AML-193 (cell line): ENCODE measurements at regions not wholly inside any gene's neighbourhood (a gene's known extent, or its start where the extent isn't known, plus 50 kb on each side); places are given as distances from the start of the nearest gene placed in this dataset.
"Not testable (repeated sequence)": the region's sequence is repeated elsewhere in the genome, so short reads cannot be mapped to it uniquely, and the experiment has no call there.

ENCODE experiments used
- DNase-seq, 2 experiments: peaks; one replicate each; lab custom pipeline; 2025; lab: John Stamatoyannopoulos, UW

DNA sequence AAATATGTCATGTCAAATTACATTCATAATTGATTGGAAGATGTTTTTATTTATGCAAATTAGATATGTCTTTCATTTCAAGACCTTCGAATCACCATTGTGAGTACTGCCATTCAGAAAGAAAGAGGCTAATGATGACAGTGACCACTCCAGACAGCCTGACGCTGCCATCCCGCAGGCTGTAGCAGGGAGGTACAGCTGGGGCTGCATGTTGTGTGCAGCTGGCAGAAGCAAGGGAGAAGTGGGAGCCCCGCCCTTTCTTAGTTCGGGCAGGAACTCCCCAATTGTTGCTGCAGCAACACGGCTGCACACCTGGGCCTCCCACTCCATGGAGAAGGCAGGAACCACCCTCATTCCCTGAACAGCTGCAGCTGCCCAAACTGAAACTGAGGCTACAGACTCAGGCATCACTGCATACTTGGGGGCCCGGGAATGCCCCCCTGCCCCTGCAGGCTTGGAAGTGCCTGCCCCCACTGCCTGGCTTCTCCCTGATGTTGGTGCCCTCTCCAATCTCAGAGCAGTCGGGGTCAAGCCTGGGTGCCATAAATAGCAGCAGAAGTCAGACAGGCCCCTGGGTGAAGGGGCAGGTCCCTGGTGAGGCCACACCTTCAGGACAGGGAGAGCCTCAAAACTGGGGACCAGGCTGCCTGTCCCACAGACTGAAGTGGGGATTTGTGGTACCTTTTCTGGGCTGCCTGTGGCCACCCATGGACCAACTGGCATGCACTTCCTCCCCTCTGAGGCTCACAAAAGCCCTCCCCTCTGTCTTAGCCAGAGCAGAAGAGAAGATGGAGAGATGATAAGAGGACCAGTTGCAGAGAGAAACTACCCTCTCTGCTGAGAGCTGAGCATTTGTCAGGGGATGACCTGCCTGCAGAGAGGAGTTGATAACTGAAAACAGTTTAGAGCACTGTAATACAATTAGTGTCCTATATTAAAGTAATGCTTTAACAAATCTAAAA lies 964.6 kb downstream of the SI start:
- no peak for DNase-seq

DNA sequence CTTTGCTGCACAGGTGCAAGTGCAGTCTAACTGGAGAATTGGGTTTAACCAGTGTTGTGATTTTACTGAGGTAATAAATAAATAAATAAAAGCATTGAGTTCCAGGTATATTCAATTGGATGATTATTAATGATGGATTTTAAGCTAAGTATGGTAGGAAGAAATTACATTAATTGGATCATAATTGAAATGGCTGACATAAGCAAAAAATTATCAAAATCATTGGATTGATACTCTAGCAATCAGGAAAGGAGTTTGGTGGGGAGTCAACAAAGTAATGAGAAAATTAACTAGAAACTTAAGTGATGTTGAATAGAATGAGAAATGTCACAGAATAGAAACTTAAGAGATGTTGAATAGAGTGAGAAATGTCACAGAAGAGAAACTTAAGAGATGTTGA lies 981.9 kb downstream of the SI start:
- DNase-seq: no peak

DNA sequence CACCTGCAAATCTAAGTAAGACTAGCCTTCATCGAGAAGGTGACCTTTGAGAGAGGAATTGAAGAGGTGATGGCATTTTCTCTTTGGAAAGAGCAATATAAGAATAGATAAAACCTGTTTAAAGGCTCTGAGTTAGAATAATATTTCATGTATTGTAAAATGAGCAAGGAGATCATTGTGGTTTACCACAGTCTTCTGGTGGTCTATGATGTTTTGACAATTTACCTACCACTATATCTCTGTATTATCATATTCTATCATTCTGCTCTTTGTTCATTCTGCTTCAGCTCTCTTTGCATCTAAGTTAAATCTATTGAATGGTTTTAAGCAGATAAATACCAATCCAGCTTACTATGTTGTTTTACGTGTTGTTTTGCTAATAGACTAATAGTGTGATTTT lies 982.3 kb downstream of the SI start:
- DNase-seq: no peak

DNA sequence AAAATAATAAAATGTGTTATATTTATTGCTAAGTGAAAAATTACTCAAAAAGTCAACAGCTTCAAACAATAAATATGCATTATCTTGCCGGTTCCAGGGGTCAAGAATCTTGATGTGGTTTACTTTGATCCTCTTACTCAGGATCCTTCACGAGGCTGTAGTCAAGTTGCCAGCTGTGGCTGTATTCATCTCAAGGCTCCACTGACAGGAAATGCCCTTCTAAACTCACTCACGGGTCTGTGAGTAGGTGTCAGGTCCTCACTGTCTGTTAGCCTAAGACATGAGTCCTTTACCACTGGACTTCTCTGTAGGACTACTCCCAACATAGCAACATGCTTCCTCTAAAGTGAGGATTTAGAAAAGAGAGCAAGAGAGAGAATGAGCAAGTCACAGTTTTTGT lies 983.0 kb downstream of the SI start:
- no peak for DNase-seq

DNA sequence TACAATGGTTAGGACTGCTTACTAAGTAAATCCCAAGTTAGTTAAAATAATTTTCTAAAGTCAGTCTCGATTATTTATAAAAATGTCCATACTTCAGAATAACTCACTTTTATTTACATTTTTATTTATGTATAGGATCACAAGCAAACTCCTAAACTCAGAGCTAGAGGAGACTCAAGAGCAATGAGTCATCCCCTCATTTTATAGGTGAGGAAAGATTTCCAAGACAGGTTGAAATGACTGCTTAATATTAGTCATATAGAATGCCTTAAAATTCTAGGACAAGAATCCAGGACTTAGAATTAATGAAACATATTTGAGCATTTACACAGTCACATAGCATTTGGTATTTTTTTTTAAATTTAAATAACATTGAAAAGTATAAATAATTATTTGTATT lies 983.8 kb downstream of the SI start:
- DNase-seq: no peak

DNA sequence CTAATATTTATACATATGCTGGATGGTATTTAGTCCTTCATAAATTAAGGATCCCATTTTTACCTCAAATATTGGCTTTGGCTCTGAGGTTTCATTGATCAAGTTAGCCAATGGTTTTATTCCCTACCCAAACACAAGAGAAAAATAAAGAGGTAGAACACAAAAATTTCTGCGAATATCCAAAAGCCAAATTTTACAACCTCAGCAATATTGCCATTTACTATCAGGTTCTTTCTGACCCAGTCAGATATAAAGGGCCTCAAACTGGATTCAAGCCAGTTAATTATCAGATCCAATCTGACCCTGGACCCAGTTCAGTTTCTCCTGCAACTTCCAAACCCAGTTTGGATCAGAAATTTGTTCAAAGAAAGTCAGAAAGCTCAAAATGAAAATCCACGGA lies 998.1 kb downstream of the SI start:
- DNase-seq: no peak

DNA sequence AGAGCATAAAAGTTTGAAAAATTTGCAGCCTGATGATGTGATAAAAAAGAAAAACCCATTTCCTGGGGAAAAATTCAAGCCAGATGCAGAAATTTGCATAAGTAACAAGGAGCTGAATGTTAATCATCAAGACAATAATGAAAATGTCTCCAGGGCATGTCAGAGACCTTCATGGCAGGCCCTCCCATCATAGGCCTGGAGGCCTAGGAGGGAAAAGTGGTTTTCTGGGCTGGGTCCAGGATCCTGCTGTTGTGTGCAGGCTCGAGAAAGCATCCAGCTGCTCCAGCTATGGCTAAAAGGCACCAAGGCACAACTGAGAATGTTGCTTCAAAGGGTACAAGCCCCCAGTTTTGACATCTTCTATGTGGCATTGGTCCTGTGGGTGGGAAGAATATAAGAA lies 1014.0 kb downstream of the SI start:
- no peak for DNase-seq

DNA sequence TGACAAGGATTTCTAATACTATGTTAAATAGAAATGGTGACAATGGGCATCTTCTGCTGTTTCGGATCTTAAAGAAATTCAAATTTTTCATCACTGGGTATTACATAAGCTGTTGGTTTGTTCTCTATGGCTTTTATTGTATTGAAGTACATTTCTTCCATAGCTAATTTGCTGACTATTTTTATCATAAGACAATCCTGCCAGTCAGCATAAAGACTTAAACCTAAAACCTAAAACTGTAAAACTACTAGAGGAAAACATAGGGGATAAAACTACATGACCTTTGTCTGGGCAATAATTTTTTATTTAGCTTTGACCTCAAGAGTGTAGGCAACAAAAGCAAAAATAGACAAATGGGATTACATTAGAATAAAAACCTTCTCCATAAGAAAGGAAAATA lies 1017.4 kb downstream of the SI start:
- no peak for DNase-seq

DNA sequence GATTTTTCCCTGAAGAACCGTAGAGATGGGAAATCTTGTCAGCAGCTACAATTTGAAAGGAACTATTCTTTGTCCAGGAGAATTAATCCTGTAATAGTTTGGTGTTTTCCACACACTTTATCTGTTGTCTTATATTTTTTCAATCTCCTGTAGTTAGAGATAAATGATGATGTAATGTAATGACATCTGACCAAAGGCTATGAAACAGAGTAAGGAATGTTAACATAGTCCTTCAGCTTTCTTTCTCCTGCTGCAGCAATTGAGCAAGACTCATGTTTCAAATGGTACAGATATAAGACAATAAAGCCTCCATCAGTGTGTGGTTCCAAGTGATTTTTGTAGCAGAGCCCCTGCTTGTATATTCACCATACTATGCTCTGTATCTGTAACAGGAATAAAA lies 1028.4 kb downstream of the SI start:
- no peak for DNase-seq

DNA sequence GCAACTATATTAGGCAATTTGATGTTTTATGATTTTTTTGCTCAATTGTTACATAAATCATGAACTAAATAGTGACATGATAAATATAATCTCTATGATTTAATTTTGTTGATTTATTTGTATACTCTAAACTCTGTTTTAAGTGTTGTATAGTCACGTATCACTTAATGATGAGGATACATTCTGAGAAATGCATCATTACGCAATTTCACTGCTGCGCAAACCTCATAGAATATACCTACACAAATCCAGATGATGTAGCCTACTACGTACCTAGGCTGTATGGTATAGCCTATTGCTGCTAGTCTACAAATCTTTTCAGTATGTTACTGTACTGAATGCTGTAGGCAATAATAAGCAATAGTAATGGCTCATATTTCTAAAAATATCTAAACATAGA lies 1029.8 kb downstream of the SI start:
- no peak for DNase-seq

DNA sequence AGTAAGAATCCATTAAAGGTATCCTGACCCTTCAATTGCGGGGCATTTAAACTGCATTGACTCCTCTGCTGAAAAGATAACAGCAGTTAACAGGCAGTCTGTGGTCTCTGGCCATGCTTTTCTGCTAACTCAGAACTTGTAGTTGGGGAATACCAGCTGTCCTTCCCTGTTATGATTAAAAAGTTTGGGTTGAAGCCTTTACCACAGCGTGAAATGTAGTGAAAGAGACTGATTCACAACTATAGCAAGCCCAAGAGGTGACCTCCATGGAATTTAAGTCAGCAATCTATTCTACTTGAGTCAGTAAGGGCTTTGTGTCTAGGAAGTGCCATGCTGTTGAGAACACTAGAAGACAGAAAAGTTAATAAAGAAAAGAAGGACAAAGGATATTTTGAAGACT lies 1037.3 kb downstream of the SI start:
- DNase-seq: no peak

DNA sequence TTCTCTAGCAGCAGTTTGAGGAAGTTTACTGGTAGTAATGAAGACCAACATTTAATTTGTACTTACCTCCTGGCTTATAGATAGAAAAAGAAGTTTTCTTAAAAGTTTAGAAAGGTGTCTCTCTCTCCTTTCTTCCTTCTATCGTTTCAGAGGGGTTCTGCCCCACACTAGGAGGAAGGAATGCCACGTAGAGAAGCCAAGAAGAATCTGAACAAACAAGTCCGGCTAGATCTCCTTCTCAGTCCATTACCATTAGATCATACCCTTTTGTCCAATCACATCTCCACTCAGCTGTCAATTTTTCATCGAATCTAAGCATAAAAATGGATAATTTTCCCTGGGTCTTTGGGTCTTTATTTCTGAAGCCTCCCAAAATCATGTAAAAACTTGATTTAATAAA lies 1048.1 kb downstream of the SI start:
- no peak for DNase-seq

DNA sequence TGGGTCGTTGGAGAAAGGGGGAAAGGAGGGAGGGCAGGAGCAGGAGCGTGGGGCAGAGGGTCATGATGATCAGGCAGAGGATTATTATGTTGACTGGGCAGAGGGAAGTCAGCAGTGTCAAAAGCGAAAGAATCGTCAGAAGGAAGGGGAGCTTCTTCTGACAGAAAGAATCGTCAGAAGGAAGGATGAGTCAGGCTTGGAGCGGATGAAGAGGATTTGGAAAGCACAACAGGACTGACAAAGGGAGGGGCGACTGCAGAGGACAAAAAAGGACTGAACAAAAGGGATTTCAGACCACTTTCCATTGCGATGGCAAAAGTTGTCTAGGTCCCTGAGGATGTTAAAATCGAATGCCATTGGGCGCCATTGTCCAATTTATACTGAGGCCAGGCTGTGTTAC lies 1053.5 kb downstream of the SI start:
- DNase-seq: no peak

DNA sequence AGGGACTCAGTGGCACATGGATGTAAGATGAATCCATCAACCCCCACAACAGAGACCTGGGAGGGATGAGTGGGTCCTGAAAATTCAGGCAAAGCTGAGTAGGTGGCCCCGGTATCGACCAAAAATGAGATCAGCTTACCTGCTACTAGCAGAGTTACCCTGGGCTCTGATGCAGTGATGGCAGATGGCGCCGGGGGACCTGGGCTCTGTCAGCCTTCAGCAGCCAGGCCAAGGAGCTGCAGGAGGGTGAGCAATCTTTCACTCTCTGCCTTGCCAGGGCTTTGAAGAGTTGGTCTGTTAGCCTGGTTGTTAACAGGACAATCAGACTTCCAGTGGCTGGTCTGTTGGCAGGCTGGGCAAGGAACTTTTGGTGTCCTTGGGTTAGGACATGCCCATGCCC lies 1054.8 kb downstream of the SI start:
- no peak for DNase-seq

DNA sequence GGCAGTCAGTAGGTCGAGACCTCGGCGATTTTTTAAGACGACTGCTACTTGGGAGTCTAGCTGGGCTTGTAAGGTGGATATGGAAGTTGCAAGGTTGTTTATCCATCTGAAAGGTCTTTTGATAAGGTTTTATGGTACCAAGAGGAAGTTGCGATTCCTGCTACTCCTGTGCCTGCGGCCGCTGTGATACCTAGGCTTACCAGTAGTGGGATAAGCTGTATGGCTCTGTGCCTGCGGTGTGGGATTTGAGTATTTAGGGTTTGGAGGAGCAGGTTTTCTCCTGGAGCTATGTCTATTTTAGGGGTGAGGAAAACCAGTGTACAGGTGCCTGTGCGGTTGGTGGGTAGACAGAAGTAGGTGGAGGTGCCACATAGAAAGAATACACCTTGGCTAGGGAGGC lies 1059.8 kb downstream of the SI start:
- no peak for DNase-seq

DNA sequence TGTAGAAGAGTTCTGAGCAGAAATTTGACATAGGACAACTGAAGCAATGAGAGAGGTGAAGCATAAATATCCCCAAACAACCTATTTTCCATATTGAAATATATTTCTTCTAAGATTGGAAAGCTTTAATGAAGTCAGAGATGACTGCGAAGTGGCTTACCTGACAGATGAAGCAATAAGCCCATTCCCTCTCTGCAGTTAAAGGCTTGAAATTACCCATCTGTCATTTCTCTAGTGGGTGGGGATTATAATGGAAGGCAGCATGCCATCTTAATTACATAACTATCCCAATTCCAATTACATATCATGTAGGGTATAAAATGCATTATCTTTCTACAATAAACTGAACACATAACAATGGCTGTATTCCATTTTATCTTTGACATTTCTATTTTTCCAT lies 1070.5 kb downstream of the SI start:
- no peak for DNase-seq

DNA sequence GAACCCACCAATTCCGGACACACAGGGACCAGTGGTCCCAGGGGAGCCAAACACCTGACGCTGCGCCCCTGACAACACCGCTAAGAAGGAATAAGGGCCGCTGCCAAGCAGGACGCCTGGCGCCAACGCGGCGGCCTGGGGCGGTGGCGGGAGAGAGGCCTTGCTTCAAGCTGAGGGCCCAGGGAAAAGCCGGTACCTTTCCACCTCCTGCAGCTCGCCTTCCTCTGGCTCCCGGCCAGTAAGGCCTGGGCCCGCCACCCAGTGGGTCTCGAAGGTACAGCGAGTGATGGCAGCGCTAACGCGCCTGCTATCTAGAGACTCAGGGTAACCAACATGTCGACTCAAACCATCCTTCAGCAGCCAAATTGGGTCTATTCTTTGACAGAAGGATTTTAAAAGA lies 1074.1 kb downstream of the SI start:
- no peak for DNase-seq

DNA sequence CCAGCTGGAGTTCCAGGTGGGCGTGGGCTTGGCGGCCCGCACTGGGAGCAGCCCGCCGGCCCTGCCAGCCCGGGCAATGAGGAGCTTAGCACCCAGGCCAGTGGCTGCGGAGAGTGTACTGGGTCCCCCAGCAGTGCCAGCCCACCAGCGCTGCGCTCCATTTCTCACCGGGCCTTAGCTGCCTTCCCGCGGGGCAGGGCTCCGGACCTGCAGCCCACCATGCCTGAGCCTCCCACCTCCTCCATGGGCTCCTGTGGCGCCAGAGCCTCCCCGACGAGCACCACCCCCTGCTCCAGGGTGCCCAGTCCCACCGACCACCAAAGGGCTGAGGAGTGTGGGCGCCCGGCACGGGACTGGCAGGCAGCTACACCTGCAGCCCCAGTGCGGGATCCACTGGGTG lies 1075.3 kb downstream of the SI start:
- not testable (repeated sequence) for DNase-seq

DNA sequence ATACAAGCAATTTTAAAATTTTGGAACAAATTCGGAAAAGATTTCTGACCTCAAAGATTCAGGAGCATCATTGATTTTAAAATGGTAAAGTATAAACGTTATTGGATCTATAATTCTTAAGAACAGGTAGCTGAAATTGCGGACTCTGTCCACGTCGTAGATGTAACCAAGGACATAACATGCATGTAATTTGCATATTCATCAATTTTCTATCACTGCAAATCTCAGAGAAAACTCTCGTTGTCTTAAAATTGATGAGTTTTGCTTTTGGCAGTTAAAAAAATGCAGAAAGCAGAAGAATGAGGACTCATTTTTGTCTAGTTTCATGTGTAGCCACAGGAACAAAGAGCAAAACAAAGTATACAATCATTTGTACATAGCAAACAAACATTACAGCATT lies 1094.4 kb downstream of the SI start:
- DNase-seq: no peak

DNA sequence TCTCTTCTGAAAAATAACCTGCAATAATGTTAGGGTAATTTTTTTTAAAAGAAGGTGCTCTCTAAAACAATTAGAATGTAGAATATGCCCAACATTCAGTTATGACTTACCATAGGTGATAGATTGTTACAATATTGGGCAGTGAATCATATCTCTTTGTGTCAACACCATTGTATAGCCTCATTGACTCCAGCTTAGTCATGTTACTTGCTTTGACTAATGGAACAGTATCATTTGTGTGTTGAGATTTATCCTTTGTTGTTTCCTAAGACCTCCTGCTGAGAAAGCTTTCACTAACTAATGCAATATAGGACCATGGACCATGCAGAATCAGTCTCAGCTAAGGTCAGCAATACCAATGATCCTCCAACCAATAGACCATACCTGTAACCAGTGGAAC lies 1106.4 kb downstream of the SI start:
- no peak for DNase-seq

DNA sequence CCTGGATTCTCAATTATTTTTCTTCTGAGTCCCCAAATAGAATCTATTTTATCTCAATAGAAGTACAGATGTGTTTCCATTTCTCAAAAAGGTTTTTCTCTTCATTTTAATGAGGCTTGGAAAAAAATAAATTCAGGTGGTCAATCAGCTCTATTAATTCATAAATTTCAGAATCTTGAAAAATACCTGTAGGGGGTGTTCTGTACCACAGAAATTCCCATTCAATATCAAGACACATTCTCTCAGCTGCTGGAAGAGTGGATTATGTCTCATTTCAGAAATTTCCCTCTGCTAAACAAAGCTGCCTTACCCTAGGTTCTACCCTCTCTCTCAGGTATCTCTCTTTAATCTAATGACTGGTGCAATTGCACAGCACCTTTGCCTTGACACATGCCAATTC lies 1121.2 kb downstream of the SI start:
- DNase-seq: no peak

DNA sequence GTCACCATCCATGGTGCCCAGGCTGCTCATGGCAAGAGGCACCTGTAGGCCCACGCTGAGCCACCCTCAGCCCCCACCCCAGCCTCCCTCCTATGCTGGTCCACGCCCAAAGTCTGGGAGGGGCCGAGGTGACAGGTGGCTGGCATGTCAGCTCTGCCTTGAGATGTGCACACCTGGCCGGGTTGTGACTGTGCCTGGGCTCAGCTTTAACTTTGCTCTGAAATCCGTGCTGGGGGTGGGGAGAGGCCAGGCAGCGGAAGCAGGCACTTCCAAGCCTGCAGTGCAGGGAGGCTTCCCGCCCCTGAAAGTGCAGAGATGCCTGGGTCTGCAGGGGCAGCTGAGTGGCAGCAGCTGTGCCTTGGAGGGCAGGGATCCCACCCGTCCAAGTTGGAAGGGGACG lies 1124.8 kb downstream of the SI start:
- no peak for DNase-seq

DNA sequence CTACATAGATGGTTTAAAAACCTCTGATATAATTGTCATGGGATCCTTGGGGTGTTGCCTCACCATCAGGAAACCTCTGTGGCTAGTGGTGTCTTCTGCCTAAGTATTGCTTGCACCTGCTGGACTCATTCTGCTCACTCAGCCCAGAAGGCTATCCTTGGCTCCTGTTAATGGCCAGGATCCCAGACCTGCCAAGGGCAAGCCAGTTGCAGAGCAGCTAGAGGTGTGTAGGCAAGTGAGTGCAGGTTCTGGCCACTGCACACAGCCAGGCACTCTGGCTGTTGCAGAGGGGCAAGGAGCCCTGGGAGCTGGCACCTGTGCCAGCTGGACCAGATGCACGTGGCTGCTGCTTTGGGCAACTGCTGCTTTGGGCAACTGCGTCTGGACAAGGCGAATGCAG lies 1125.8 kb downstream of the SI start:
- no peak for DNase-seq

DNA sequence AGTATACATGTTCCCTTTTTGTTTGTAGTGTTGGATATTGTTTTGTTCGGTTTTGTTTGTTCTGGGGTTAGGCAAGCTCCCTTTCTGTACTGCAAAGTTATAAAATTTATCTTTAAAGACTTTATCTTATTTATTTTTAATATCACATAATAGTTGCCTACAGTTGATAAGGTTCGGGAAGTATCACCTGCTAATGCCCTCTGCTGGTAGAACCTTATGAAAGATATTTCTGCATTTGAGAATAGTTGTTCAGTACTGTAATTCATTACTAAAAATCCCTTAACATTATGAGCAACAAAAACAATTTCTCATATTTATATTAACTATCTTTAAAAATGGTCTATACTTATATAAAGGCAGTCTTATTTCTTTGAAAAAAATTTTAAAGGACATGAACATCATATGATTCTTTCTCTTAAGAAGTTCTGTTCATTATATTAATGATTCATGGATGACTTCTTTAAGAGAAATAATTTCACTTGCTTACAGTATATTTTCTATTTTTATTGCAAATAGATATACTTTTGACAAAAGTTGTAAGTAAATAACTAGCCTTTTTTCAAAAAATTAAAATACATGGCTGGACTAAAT lies 1126.8 kb downstream of the SI start:
- DNase-seq: peak; percentile 34 to 45
